ENCODE measurements at regions not wholly inside any gene's neighbourhood (a gene's known extent, or its start where the extent isn't known, plus 50 kb on each side); places are given as distances from the start of the nearest gene placed in this dataset.
A peak's percentile ranks its signal among the peaks of the same experiment; 100 is the strongest.

- Histone ChIP-seq H2AFZ (ENCODE audit: low read depth, low read length) (no peak overlapping the region), H3K9ac (ENCODE audit: low read length) (no peak overlapping the region), H3K4me2 (ENCODE audit: low read length) (peak overlapping the region; percentile 1), H3K27ac (ENCODE audit: low read length) (no peak overlapping the region), H3F3A (ENCODE audit: insufficient read depth, low read length, poor library complexity, severe bottlenecking) (peaks cover 4% of the 10 kb centered on the region), H3K9me3 (ENCODE audit: low read length) (no peaks in the 10 kb centered on the region), H3K4me3 (ENCODE audit: low read length) (no peak overlapping the region), H4K20me1 (ENCODE audit: insufficient read depth) (no peaks in the 10 kb centered on the region), H3K9me2 (ENCODE audit: insufficient read depth, low read length) (no peaks in the 10 kb centered on the region), H3K79me2 (replicated peaks; ENCODE audit: insufficient read depth, low read length) (no peaks in the 10 kb centered on the region), H3K27me3 (ENCODE audit: insufficient read depth, low read depth, low read length) (no peaks in the 10 kb centered on the region), H3K36me3 (ENCODE audit: insufficient read depth, low read length) (no peaks in the 10 kb centered on the region)
- no peak for TF ChIP-seq REST (IDR thresholded peaks at IDR 0.05; ENCODE audit: borderline replicate concordance)
- no peak for TF ChIP-seq MXI1 (conservative IDR thresholded peaks at IDR 0.05; ENCODE audit: poor library complexity, severe bottlenecking)
- no peak for TF ChIP-seq CTCF (IDR thresholded peaks at IDR 0.05; ENCODE audit: poor library complexity, severe bottlenecking)
- TF ChIP-seq POLR2AphosphoS5 (IDR thresholded peaks at IDR 0.05): peak; percentile 76
- TF ChIP-seq SMC3 (conservative IDR thresholded peaks at IDR 0.05; ENCODE audit: poor library complexity): no peak
- TF ChIP-seq RAD21 (conservative IDR thresholded peaks at IDR 0.05): no peak
- TF ChIP-seq EP300 (conservative IDR thresholded peaks at IDR 0.05; ENCODE audit: poor library complexity, severe bottlenecking): peak; percentile 89
- TF ChIP-seq EZH2 (IDR thresholded peaks at IDR 0.05; ENCODE audit: borderline replicate concordance, insufficient read depth, low read length, poor library complexity, severe bottlenecking): no peak
- TF ChIP-seq TAF1 (IDR thresholded peaks at IDR 0.05; ENCODE audit: low read depth): no peak
Measured at GRCh38 chr16:64638766-64639165, 483.1 kb downstream of the CDH11 start.

- Histone ChIP-seq H4K20me1 (ENCODE audit: insufficient read depth) (no peaks in the 10 kb centered on the region), H3F3A (ENCODE audit: insufficient read depth, low read length, poor library complexity, severe bottlenecking) (no peaks in the 10 kb centered on the region), H3K79me2 (replicated peaks; ENCODE audit: insufficient read depth, low read length) (no peaks in the 10 kb centered on the region), H2AFZ (ENCODE audit: low read depth, low read length) (no peak overlapping the region), H3K27me3 (ENCODE audit: insufficient read depth, low read depth, low read length) (no peaks in the 10 kb centered on the region), H3K9me3 (ENCODE audit: low read length) (no peaks in the 10 kb centered on the region), H3K9ac (ENCODE audit: low read length) (no peak overlapping the region), H3K4me3 (ENCODE audit: low read length) (no peak overlapping the region), H3K36me3 (ENCODE audit: insufficient read depth, low read length) (no peaks in the 10 kb centered on the region), H3K4me2 (ENCODE audit: low read length) (no peak overlapping the region), H3K9me2 (ENCODE audit: insufficient read depth, low read length) (no peaks in the 10 kb centered on the region), H3K27ac (ENCODE audit: low read length) (no peak overlapping the region)
- TF ChIP-seq EZH2 (IDR thresholded peaks at IDR 0.05; ENCODE audit: borderline replicate concordance, insufficient read depth, low read length, poor library complexity, severe bottlenecking): no peak
- TF ChIP-seq REST (IDR thresholded peaks at IDR 0.05; ENCODE audit: borderline replicate concordance): no peak
- TF ChIP-seq POLR2AphosphoS5 (IDR thresholded peaks at IDR 0.05): no peak
- TF ChIP-seq MXI1 (conservative IDR thresholded peaks at IDR 0.05; ENCODE audit: poor library complexity, severe bottlenecking): no peak
- TF ChIP-seq RAD21 (conservative IDR thresholded peaks at IDR 0.05): no peak
- no peak for TF ChIP-seq SMC3 (conservative IDR thresholded peaks at IDR 0.05; ENCODE audit: poor library complexity)
- TF ChIP-seq TAF1 (IDR thresholded peaks at IDR 0.05; ENCODE audit: low read depth): no peak
- TF ChIP-seq EP300 (conservative IDR thresholded peaks at IDR 0.05; ENCODE audit: poor library complexity, severe bottlenecking): no peak
- no peak for TF ChIP-seq CTCF (IDR thresholded peaks at IDR 0.05; ENCODE audit: poor library complexity, severe bottlenecking)
Measured at GRCh38 chr16:64629622-64630021, 492.2 kb downstream of the CDH11 start.
